Naive thymus-derived CD8-positive, alpha-beta T cell (primary cell): ENCODE measurements at regions not wholly inside any gene's neighbourhood (a gene's known extent, or its start where the extent isn't known, plus 50 kb on each side); places are given as distances from the start of the nearest gene placed in this dataset.

ENCODE experiments used
- ATAC-seq, 2 donors: fragments of 150-1000 bp; cut with Tn5 transposase in 1 of 2; sonication (Bioruptor Pico), chemical (Tn5 transposase) in 1 of 2; 1 replicate in 1 of 2; 2 replicates in 1 of 2; pipeline ENCODE4 v1.10.0; 2021; ENCODE audit warnings: mild to moderate bottlenecking in 2 of 2, moderate library complexity in 2 of 2
- POLR2A ChIA-PET: fragments of 350-600 bp; sonication (Branson Sonifier 250); formaldehyde crosslinking; loops from one replicate; lab custom pipeline; 2021; ENCODE audit warnings: antibody characterized with exemption; lab: Charles Lee
- DNase-seq, 10 donors: peaks; one replicate each; pipeline versions ENCODE4 v3.0.0 to v3.0.0-alpha.2; 2020 to 2022
- H3K27ac Mint-ChIP-seq, 10 donors: one replicate each; pipeline ENCODE4 v1.8.0; 2020 to 2022; ENCODE audit warnings: mild to moderate bottlenecking in 10 of 10, mixed read lengths in 10 of 10, moderate library complexity in 4 of 10, inconsistent platforms in 1 of 10
- H3K27me3 Mint-ChIP-seq, 5 donors: one replicate each; pipeline ENCODE4 v1.8.0; 2021 to 2022; ENCODE audit warnings: mixed read lengths in 5 of 5
- H3K36me3 Mint-ChIP-seq, 3 donors: one replicate each; pipeline ENCODE4 v1.8.0; 2020 to 2022; ENCODE audit warnings: mixed read lengths in 3 of 3, mild to moderate bottlenecking in 2 of 3, inconsistent platforms in 1 of 3
- H3K4me1 Mint-ChIP-seq, 4 donors: one replicate each; pipeline ENCODE4 v1.8.0; 2021 to 2022; ENCODE audit warnings: mixed read lengths in 4 of 4
- H3K4me3 Mint-ChIP-seq, 10 donors: one replicate each; pipeline ENCODE4 v1.8.0; 2020 to 2022; ENCODE audit warnings: mild to moderate bottlenecking in 10 of 10, mixed read lengths in 10 of 10, moderate library complexity in 6 of 10, inconsistent platforms in 1 of 10
- H3K9me3 Mint-ChIP-seq, 9 donors: one replicate each; pipeline ENCODE4 v1.8.0; 2020 to 2022; ENCODE audit warnings: mixed read lengths in 9 of 9, mild to moderate bottlenecking in 3 of 9, inconsistent platforms in 1 of 9, moderate library complexity in 1 of 9

DNA sequence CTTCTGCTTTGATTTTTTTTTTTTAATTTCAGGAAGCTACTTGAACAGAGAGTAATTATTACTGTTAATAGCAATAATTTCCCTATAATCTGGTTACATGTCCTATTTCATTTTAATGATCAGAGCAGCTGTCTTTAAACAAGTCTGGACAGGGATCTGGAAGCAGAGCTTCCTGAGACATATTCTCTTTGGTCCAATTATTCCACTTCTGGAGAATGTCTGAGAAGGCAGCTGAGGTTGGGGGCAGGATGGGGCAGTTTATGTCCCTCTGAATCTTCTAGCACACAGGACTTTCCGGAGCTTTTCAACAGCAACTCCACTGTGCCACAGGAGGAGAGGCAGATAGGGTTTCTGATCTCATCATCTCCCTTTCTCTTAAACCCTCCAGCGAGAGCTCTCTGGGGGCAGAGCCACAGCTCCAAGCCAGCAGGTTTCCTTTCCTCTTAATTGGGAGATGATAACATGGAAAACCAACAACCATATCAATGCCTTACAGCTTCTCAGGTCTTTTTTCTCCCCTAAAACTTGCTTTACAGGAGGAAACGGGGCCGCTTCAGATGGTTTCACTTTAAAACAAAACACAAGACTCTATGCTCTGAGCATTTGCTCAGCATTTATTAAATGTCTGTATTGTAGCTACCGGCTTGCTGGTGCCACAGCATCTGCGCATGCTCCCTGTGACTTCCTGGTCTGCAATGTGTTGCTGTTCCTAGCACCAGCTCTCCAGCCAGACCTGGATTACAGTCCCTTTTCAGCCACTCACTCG, 425.7 kb upstream of the USP24 start:
- ATAC-seq: peak; percentile 43 to 47
- H3K4me1 Mint-ChIP-seq: peaks cover 7 to 11% (median 9%) of the 10 kb centered on the region in 4 donors
- POLR2A ChIA-PET: no interaction called here

DNA sequence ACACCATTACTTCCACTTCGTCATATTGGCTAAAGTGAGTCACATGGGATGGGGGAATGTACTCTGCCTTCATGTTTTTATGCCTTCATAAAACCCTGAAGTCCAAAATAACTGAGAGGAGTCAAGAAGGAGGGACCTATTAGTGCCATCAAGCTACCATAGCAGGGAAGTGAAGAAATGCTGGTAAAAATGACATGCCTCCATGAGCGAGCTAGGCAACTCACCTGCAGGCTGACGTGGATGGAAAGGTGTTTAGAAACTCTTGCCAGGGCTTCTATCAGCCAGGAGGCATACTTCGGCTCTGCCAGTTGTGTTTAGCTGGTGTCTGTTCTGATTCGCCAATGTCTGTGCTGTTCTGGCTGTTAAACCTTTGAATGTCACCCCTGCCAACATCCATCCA, 424.4 kb upstream of the USP24 start:
- no peak for ATAC-seq
- Mint-ChIP-seq H3K27ac (no peak overlapping the region), H3K36me3 (no peaks in the 10 kb centered on the region), H3K4me1 (peaks cover 7 to 11% (median 9%) of the 10 kb centered on the region in 4 donors), H3K27me3 (peaks cover 5 to 22% (median 7%) of the 10 kb centered on the region in 5 donors), H3K4me3 (no peak overlapping the region), H3K9me3 (no peaks in the 10 kb centered on the region)
- DNase-seq: no peak
- POLR2A ChIA-PET: no interaction called here

More for the DNA sequence above, 425.7 kb upstream of the USP24 start:
- Mint-ChIP-seq H3K36me3 (no peaks in the 10 kb centered on the region), H3K9me3 (no peaks in the 10 kb centered on the region), H3K27ac (peak overlapping the region in 9 of 10 donors; percentile 19 to 82 (median 60)), H3K4me3 (peak overlapping the region; percentile 44 to 74 (median 64)), H3K27me3 (peaks cover 2 to 11% (median 2%) of the 10 kb centered on the region in 5 donors)
- DNase-seq: peak in 7 of 10 donors; percentile 4 to 69 (median 27)

GRCh38 chr1:55639051-55639450, 423.9 kb upstream of the USP24 start:
- Mint-ChIP-seq H3K4me1 (peaks cover 7 to 11% (median 9%) of the 10 kb centered on the region in 4 donors), H3K27ac (no peak overlapping the region), H3K27me3 (peaks cover 5 to 22% (median 8%) of the 10 kb centered on the region in 5 donors), H3K36me3 (no peaks in the 10 kb centered on the region), H3K9me3 (no peaks in the 10 kb centered on the region), H3K4me3 (no peak overlapping the region)
- ATAC-seq: no peak
- DNase-seq: no peak
- POLR2A ChIA-PET: no interaction called here

- DNase-seq: no peak
- H3K4me1 Mint-ChIP-seq: peaks cover 7 to 10% (median 9%) of the 10 kb centered on the region in 4 donors
- H3K27ac Mint-ChIP-seq: no peak overlapping the region
- H3K4me3 Mint-ChIP-seq: no peak overlapping the region
- POLR2A ChIA-PET: no interaction called here
- peaks cover 5 to 22% (median 10%) of the 10 kb centered on the region in 5 donors for H3K27me3 Mint-ChIP-seq
- H3K9me3 Mint-ChIP-seq: no peaks in the 10 kb centered on the region
- H3K36me3 Mint-ChIP-seq: no peaks in the 10 kb centered on the region
- no peak for ATAC-seq
Observed at GRCh38 chr1:55636696-55637095, 421.5 kb upstream of the USP24 start.

DNA sequence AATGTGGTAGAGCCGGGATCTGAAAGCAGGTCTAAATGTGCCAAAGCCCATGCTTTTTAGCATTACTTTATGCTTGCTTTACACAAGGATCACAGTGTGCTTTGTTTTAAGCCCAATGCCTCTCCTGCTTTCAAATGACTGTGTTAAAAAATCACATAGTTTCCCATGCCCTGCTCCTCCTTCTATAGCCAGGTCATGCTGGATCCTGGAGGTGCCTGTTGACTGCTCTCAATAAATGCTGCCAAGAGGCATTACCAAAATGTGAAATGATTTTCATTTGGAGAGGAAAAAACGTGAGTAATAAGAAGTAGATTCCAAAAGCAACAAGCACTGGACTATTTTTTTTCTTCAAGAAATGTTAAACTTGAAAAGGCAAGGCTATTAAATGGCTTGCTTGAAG, 420.7 kb upstream of the USP24 start:
- Mint-ChIP-seq H3K4me1 (peaks cover 2 to 4% (median 2%) of the 10 kb centered on the region in 4 donors), H3K27me3 (peaks cover 5 to 22% (median 10%) of the 10 kb centered on the region in 5 donors), H3K27ac (no peak overlapping the region), H3K4me3 (no peak overlapping the region), H3K36me3 (no peaks in the 10 kb centered on the region), H3K9me3 (no peaks in the 10 kb centered on the region)
- DNase-seq: no peak
- ATAC-seq: no peak
- POLR2A ChIA-PET: no interaction called here

DNA sequence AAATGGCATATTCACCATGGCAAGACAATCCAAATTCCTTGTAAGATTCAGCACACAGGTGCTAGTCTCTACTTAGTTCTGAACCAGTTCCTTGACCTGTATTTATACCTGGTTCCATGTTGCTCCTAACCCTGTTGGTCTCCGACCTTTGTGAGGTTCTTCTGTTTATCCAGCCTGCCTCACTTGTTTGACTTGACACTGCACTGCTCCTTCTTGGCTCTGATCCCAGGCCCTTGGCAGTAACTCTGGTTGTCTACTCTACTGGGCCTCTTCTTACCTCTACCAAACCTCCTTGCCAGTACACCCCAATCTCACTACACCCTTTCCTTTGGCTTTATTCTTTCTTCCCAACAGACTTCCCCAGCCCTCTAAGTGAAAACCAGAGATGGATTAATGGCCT, 419.4 kb upstream of the USP24 start:
- no peaks in the 10 kb centered on the region for H3K36me3 Mint-ChIP-seq
- H3K27ac Mint-ChIP-seq: no peak overlapping the region
- DNase-seq: no peak
- H3K27me3 Mint-ChIP-seq: peaks cover 5 to 22% (median 10%) of the 10 kb centered on the region in 5 donors
- H3K4me3 Mint-ChIP-seq: no peak overlapping the region
- ATAC-seq: no peak
- POLR2A ChIA-PET: no interaction called here
- no peaks in the 10 kb centered on the region for H3K4me1 Mint-ChIP-seq
- no peaks in the 10 kb centered on the region for H3K9me3 Mint-ChIP-seq

GRCh38 chr1:55632906-55633305, 417.7 kb upstream of the USP24 start:
- Mint-ChIP-seq H3K27me3 (peaks cover 5 to 25% (median 13%) of the 10 kb centered on the region in 5 donors), H3K36me3 (no peaks in the 10 kb centered on the region), H3K9me3 (no peaks in the 10 kb centered on the region), H3K4me3 (no peak overlapping the region), H3K4me1 (no peaks in the 10 kb centered on the region), H3K27ac (no peak overlapping the region)
- no peak for DNase-seq
- no peak for ATAC-seq
- POLR2A ChIA-PET: no interaction called here

GRCh38 chr1:55632058-55632457, 416.9 kb upstream of the USP24 start:
- Mint-ChIP-seq H3K27ac (no peak overlapping the region), H3K9me3 (no peaks in the 10 kb centered on the region)

DNA sequence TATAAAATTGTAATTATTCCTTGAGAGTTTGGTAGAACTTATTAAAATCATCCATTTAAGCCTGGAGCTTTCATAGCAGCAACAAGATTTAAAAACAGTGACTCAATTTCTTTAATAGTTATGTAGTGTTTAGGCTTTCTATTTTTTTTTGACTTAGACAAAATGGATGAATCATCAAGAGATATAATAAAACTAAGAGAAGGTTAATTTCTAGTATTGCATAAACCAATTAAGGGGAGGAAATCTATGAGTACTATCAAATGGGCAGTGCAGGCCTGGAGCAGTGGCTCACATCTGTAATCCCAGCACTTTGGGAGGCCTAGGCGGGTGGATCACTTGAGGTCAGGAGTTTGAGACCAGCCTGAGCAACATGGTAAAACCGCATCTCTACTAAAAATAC, 416.3 kb upstream of the USP24 start:
- H3K4me1 Mint-ChIP-seq: no peaks in the 10 kb centered on the region
- no peak overlapping the region for H3K4me3 Mint-ChIP-seq
- no peaks in the 10 kb centered on the region for H3K9me3 Mint-ChIP-seq
- POLR2A ChIA-PET: no interaction called here
- DNase-seq: no peak
- ATAC-seq: no peak
- H3K27me3 Mint-ChIP-seq: peaks cover 8 to 25% (median 16%) of the 10 kb centered on the region in 5 donors
- H3K36me3 Mint-ChIP-seq: no peaks in the 10 kb centered on the region
- no peak overlapping the region for H3K27ac Mint-ChIP-seq

More at GRCh38 chr1:55632058-55632457, 416.9 kb upstream of the USP24 start:
- Mint-ChIP-seq H3K4me1 (no peaks in the 10 kb centered on the region), H3K4me3 (no peak overlapping the region), H3K27me3 (peaks cover 10 to 26% (median 16%) of the 10 kb centered on the region in 5 donors), H3K36me3 (no peaks in the 10 kb centered on the region)
- DNase-seq (no peak), ATAC-seq (no peak)
- POLR2A ChIA-PET: no interaction called here

DNA sequence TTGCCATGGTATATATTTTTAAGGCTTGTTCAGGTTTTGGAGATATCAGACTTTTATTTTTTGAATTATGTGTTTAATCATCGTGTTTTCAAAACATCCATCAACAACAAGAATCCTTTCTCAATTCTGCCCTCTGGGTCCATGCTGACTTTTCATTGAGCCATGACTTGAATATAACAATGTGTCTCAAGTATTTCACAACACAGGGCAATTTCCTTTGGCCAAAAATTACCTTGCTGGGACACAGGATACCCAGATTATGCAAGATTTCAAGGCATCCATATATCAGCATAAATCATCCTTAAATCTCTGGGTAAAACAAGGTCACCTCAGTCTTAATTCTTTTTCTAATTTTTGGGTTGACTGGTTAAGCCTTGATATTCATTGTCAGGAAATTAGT, 411.2 kb upstream of the USP24 start:
- Mint-ChIP-seq H3K4me1 (no peaks in the 10 kb centered on the region), H3K9me3 (no peaks in the 10 kb centered on the region), H3K27me3 (peaks cover 6 to 18% (median 8%) of the 10 kb centered on the region in 5 donors), H3K4me3 (no peak overlapping the region), H3K27ac (no peak overlapping the region), H3K36me3 (no peaks in the 10 kb centered on the region)
- POLR2A ChIA-PET: no interaction called here
- no peak for ATAC-seq
- no peak for DNase-seq

- H3K27ac Mint-ChIP-seq: peak overlapping the region in 1 of 10 donors; percentile 50
- no peak overlapping the region for H3K4me3 Mint-ChIP-seq
- H3K4me1 Mint-ChIP-seq: no peaks in the 10 kb centered on the region
- peaks cover 0 to 2% (median 0%) of the 10 kb centered on the region in 9 donors for H3K9me3 Mint-ChIP-seq
- ATAC-seq: no peak
- peaks cover 9 to 34% (median 14%) of the 10 kb centered on the region in 5 donors for H3K27me3 Mint-ChIP-seq
- DNase-seq: no peak
- peaks cover 0 to 3% (median 0%) of the 10 kb centered on the region in 3 donors for H3K36me3 Mint-ChIP-seq
- POLR2A ChIA-PET: no interaction called here
Observed at GRCh38 chr1:55624766-55625165, 409.6 kb upstream of the USP24 start.

GRCh38 chr1:55623311-55623710, 408.1 kb upstream of the USP24 start:
- Mint-ChIP-seq H3K4me3 (no peak overlapping the region), H3K27ac (no peak overlapping the region), H3K4me1 (no peaks in the 10 kb centered on the region), H3K9me3 (peaks cover 0 to 3% (median 0%) of the 10 kb centered on the region in 9 donors), H3K27me3 (peaks cover 12 to 41% (median 19%) of the 10 kb centered on the region in 5 donors), H3K36me3 (peaks cover 0 to 5% (median 0%) of the 10 kb centered on the region in 3 donors)
- ATAC-seq: no peak
- POLR2A ChIA-PET: no interaction called here
- no peak for DNase-seq

GRCh38 chr1:55622074-55622473, 406.9 kb upstream of the USP24 start:
- H3K4me3 Mint-ChIP-seq: no peak overlapping the region
- DNase-seq (no peak), ATAC-seq (no peak)
- POLR2A ChIA-PET: no interaction called here
- H3K9me3 Mint-ChIP-seq: peaks cover 0 to 11% (median 0%) of the 10 kb centered on the region in 9 donors
- peaks cover 0 to 5% (median 0%) of the 10 kb centered on the region in 3 donors for H3K36me3 Mint-ChIP-seq
- peaks cover 7 to 30% (median 11%) of the 10 kb centered on the region in 5 donors for H3K27me3 Mint-ChIP-seq
- H3K27ac Mint-ChIP-seq: no peak overlapping the region
- H3K4me1 Mint-ChIP-seq: no peaks in the 10 kb centered on the region
